ENCODE measurements at regions not wholly inside any gene's neighbourhood (a gene's known extent, or its start where the extent isn't known, plus 50 kb on each side); places are given as distances from the start of the nearest gene placed in this dataset.

DNA sequence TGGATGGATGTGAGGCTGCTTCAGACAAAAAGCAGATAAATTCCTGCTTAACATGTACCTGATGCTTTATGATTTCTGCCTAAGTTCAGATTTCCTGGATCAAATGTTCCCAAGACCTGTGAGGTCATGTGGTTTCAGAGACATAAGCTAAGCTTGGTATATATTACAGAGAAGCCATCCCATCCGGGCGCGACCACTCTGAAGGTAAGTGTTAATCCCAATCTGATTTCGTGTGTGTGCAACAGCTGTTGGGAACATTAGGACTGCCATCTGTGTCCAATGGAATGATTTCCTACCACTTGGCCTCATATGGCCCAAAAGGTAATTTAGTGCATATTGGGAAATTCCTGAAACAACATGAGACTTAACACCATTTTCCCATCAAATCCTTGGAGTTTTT, 199.1 kb downstream of the HS3ST3B1 start:
- H3K4me1 Mint-ChIP-seq, result no peaks in the 10 kb centered on the region
- no peaks in the 10 kb centered on the region for H3K36me3 ChIP-seq (ENCODE audit: control insufficient read depth in 2 of 2, extremely low read depth in 1 of 2, insufficient read depth in 1 of 2, low read length in 1 of 2)
- ATAC-seq (replicated peaks in 1 of 4), result no peak
- POLR2A ChIA-PET, result interaction anchor here in 1 of 2 donors (0.5 to 0.7 kb wide), 2 partner anchors 10 to 25 kb away, joined by 3 to 7 read pairs; no protein-coding TSS in a partner anchor
- peaks cover 0 to 2% of the 10 kb centered on the region in 2 experiments for H3K27me3 ChIP-seq (replicated peaks in 1 of 2; ENCODE audit: control insufficient read depth in 2 of 2, extremely low read depth in 1 of 2, insufficient read depth in 2 of 2, low read length in 1 of 2)
- H3K27ac Mint-ChIP-seq, result no peak overlapping the region
- no peak overlapping the region for H3K4me3 ChIP-seq (ENCODE audit: control insufficient read depth in 1 of 2, extremely low read depth in 1 of 2, low read length in 1 of 2)
- no CpG with 5 or more reads among the region's 4 CpGs for WGBS (ENCODE audit: insufficient coverage)
- no peak overlapping the region for H3K4me3 Mint-ChIP-seq
- CTCF ChIA-PET, result no interaction called here
- no peak for DNase-seq
- peaks cover 0 to 8% (median 5%) of the 10 kb centered on the region in 3 donors for H3K9me3 Mint-ChIP-seq
- H3K27me3 Mint-ChIP-seq, result peaks cover 0 to 10% of the 10 kb centered on the region in 2 donors
- no peaks in the 10 kb centered on the region for H3K36me3 Mint-ChIP-seq
- H3K27ac ChIP-seq (ENCODE audit: low read length), result no peak overlapping the region
- no peaks in the 10 kb centered on the region for H3K4me1 ChIP-seq (ENCODE audit: control insufficient read depth in 1 of 2, extremely low read depth in 1 of 2, insufficient read depth in 2 of 2, low read length in 2 of 2)
- H3K9me3 ChIP-seq, result no peaks in the 10 kb centered on the region

DNA sequence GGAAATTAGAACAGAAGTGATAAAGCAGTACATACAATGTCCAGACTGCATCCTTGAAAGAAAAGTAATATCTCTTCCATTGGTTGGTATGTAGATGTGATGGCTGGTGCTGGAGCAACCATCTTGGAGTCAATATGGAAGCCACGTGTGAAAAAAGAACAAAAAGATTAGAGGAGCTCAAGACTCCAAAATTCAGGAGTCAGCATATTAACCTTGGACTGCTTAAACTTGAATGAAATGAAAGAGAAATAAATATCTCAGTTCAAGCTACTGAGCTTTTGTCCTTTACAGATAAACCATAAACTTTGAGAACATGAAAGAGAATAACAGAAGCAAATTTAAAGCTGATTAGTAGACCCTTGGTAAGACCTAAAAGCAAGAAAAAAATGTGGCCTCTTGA, 197.9 kb downstream of the HS3ST3B1 start:
- Histone ChIP-seq H3K27ac (ENCODE audit: low read length) (no peak overlapping the region), H3K27me3 (replicated peaks in 1 of 2; ENCODE audit: control insufficient read depth in 2 of 2, extremely low read depth in 1 of 2, insufficient read depth in 2 of 2, low read length in 1 of 2) (peaks cover 0 to 4% of the 10 kb centered on the region in 2 experiments), H3K9me3 (no peaks in the 10 kb centered on the region), H3K36me3 (ENCODE audit: control insufficient read depth in 2 of 2, extremely low read depth in 1 of 2, insufficient read depth in 1 of 2, low read length in 1 of 2) (no peaks in the 10 kb centered on the region), H3K4me3 (ENCODE audit: control insufficient read depth in 1 of 2, extremely low read depth in 1 of 2, low read length in 1 of 2) (no peak overlapping the region), H3K4me1 (ENCODE audit: control insufficient read depth in 1 of 2, extremely low read depth in 1 of 2, insufficient read depth in 2 of 2, low read length in 2 of 2) (no peaks in the 10 kb centered on the region)
- Mint-ChIP-seq H3K27me3 (peaks cover 0 to 10% of the 10 kb centered on the region in 2 donors), H3K27ac (no peak overlapping the region), H3K9me3 (peaks cover 2 to 10% (median 3%) of the 10 kb centered on the region in 3 donors), H3K4me3 (no peak overlapping the region), H3K4me1 (no peaks in the 10 kb centered on the region), H3K36me3 (no peaks in the 10 kb centered on the region)
- WGBS (ENCODE audit: insufficient coverage), result 80% methylated on average over 1 of the region's 1 CpG
- DNase-seq (no peak), ATAC-seq (replicated peaks in 1 of 4) (no peak)
- CTCF ChIA-PET, result no interaction called here
- POLR2A ChIA-PET, result interaction anchor here in 1 of 2 donors (0.5 kb wide), 1 partner anchor 35 kb away, joined by 4 read pairs; no protein-coding TSS in a partner anchor

DNA sequence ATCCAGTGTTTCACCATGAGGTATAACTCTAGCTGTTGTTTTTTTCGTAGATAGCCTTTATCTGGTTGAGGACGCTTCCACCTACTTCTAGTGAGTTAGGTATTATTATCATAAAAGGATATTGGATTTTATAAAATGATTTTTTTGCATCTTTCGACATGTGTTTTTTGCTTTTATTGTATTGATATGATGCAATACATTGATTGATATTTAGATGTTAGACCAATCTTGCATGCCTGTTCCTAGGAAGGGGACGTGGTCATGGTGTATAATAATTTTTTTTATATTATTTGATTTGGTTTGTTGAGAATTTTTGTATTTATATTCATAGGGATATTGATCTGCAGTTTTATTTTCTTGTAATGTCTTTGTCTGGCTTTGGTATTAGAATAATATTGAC, 193.3 kb downstream of the HS3ST3B1 start:
- ChIA-PET CTCF (no interaction called here), POLR2A (no interaction called here)
- H3K27me3 Mint-ChIP-seq, result peaks cover 0 to 10% of the 10 kb centered on the region in 2 donors
- peaks cover 2 to 10% (median 3%) of the 10 kb centered on the region in 3 donors for H3K9me3 Mint-ChIP-seq
- H3K27ac Mint-ChIP-seq, result no peak overlapping the region
- Histone ChIP-seq H3K27ac (ENCODE audit: low read length) (no peak overlapping the region), H3K27me3 (replicated peaks in 1 of 2; ENCODE audit: control insufficient read depth in 2 of 2, extremely low read depth in 1 of 2, insufficient read depth in 2 of 2, low read length in 1 of 2) (peaks cover 0 to 4% of the 10 kb centered on the region in 2 experiments), H3K36me3 (ENCODE audit: control insufficient read depth in 2 of 2, extremely low read depth in 1 of 2, insufficient read depth in 1 of 2, low read length in 1 of 2) (no peaks in the 10 kb centered on the region), H3K4me3 (ENCODE audit: control insufficient read depth in 1 of 2, extremely low read depth in 1 of 2, low read length in 1 of 2) (no peak overlapping the region), H3K9me3 (no peaks in the 10 kb centered on the region), H3K4me1 (ENCODE audit: control insufficient read depth in 1 of 2, extremely low read depth in 1 of 2, insufficient read depth in 2 of 2, low read length in 2 of 2) (no peaks in the 10 kb centered on the region)
- no peak overlapping the region for H3K4me3 Mint-ChIP-seq
- WGBS (ENCODE audit: insufficient coverage), result 57% methylated on average over 1 of the region's 4 CpGs
- ATAC-seq (replicated peaks in 1 of 4) (no peak), DNase-seq (no peak)
- H3K36me3 Mint-ChIP-seq, result peaks cover 2% of the 10 kb centered on the region
- no peaks in the 10 kb centered on the region for H3K4me1 Mint-ChIP-seq

DNA sequence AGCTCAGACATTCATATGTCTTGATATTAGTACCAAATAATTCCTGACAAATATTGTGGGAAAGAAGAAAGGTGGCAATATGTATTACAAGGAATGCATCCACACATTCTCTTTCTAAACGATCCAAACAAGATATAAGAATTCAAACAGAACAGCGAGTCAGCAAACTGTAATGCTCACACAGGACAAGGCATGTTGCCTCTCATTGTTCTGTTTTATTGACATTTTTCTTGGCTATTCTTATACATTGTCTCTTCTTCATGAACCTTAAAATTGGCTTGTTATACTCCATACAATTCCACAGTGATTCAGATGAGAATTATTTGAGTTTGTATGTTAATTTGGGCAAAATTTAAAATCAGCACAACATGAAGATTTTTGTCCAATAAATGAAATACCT, 189.1 kb downstream of the HS3ST3B1 start:
- Histone ChIP-seq H3K27ac (ENCODE audit: low read length) (no peak overlapping the region), H3K4me1 (ENCODE audit: control insufficient read depth in 1 of 2, extremely low read depth in 1 of 2, insufficient read depth in 2 of 2, low read length in 2 of 2) (no peaks in the 10 kb centered on the region), H3K9me3 (no peaks in the 10 kb centered on the region), H3K36me3 (ENCODE audit: control insufficient read depth in 2 of 2, extremely low read depth in 1 of 2, insufficient read depth in 1 of 2, low read length in 1 of 2) (no peaks in the 10 kb centered on the region), H3K4me3 (ENCODE audit: control insufficient read depth in 1 of 2, extremely low read depth in 1 of 2, low read length in 1 of 2) (no peak overlapping the region), H3K27me3 (replicated peaks in 1 of 2; ENCODE audit: control insufficient read depth in 2 of 2, extremely low read depth in 1 of 2, insufficient read depth in 2 of 2, low read length in 1 of 2) (peaks cover 0 to 2% of the 10 kb centered on the region in 2 experiments)
- H3K4me1 Mint-ChIP-seq, result no peaks in the 10 kb centered on the region
- DNase-seq, result no peak
- no peak for ATAC-seq (replicated peaks in 1 of 4)
- no peaks in the 10 kb centered on the region for H3K27me3 Mint-ChIP-seq
- H3K27ac Mint-ChIP-seq, result peak overlapping the region; percentile 11 to 51
- ChIA-PET POLR2A (interaction anchor here in 1 of 2 donors (0.7 kb wide), 1 partner anchor 10 kb away, joined by 7 read pairs; no protein-coding TSS in a partner anchor), CTCF (no interaction called here)
- H3K36me3 Mint-ChIP-seq, result peaks cover 2% of the 10 kb centered on the region
- no CpG with 5 or more reads among the region's 2 CpGs for WGBS (ENCODE audit: insufficient coverage)
- peaks cover 0 to 5% (median 2%) of the 10 kb centered on the region in 3 donors for H3K9me3 Mint-ChIP-seq
- H3K4me3 Mint-ChIP-seq, result no peak overlapping the region

DNA sequence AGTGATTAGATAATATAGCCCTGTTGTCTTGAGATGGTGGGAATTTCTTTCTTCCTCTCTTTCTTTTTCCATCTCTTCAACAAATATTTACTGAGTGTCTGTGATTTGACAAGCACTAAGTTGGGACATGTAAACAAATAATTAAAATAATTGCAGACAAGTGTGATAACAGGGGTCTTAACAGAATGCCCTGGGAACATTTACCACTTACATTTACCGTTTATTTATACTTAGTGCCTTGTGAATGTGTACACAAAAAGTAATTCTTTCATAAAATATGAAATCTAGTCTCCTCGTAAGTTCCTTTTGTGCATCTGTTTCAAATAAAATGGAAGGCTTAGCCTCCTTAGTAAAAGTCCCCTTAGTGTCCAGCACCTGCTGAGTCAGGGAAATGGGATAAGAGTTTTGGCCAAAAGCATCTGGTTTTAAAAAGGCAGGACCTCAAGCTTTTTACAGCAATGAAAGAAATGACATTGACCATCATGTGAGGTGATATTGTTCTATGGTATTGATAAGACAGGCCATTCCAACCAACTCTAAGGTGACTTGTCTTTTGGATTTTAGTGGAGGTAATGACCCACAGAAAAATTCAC, 188.2 kb downstream of the HS3ST3B1 start:
- H3K27ac ChIP-seq (ENCODE audit: low read length), result no peak overlapping the region
- H3K9me3 ChIP-seq, result no peaks in the 10 kb centered on the region
- ATAC-seq (replicated peaks in 1 of 4) (no peak), DNase-seq (no peak)
- Mint-ChIP-seq H3K4me1 (no peaks in the 10 kb centered on the region), H3K4me3 (no peak overlapping the region), H3K9me3 (no peaks in the 10 kb centered on the region), H3K27ac (no peak overlapping the region), H3K27me3 (no peaks in the 10 kb centered on the region), H3K36me3 (peaks cover 2% of the 10 kb centered on the region)
- H3K4me3 ChIP-seq (ENCODE audit: control insufficient read depth in 1 of 2, extremely low read depth in 1 of 2, low read length in 1 of 2), result no peak overlapping the region
- no peaks in the 10 kb centered on the region for H3K27me3 ChIP-seq (replicated peaks in 1 of 2; ENCODE audit: control insufficient read depth in 2 of 2, extremely low read depth in 1 of 2, insufficient read depth in 2 of 2, low read length in 1 of 2)
- POLR2A ChIA-PET, result no interaction called here
- no peaks in the 10 kb centered on the region for H3K4me1 ChIP-seq (ENCODE audit: control insufficient read depth in 1 of 2, extremely low read depth in 1 of 2, insufficient read depth in 2 of 2, low read length in 2 of 2)
- no CpG with 5 or more reads among the region's 2 CpGs for WGBS (ENCODE audit: insufficient coverage)
- no peaks in the 10 kb centered on the region for H3K36me3 ChIP-seq (ENCODE audit: control insufficient read depth in 2 of 2, extremely low read depth in 1 of 2, insufficient read depth in 1 of 2, low read length in 1 of 2)
- CTCF ChIA-PET, result no interaction called here

DNA sequence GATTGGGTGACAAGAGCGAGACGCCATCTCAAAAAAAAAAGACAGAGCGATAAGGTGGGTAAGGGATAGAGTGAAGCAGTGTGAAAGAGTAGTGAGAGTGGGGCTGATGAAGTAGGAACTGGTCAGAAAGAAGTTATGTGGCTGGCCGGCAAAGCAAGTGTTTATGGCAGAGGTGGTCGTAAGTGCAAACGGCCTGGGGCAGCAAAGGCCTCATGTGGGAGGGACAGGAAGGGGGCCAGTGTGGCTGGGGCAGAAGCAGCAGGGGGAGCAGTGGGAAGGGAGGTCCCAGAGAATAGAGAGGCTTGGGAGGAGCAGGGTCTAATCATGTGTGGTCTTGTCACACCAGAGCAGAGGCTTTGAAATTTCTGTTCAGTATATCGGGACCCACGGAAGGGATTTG, 186.2 kb downstream of the HS3ST3B1 start:
- ATAC-seq (replicated peaks in 1 of 4), result no peak
- no peaks in the 10 kb centered on the region for H3K9me3 Mint-ChIP-seq
- ChIA-PET CTCF (no interaction called here), POLR2A (no interaction called here)
- no peak overlapping the region for H3K4me3 Mint-ChIP-seq
- Histone ChIP-seq H3K9me3 (no peaks in the 10 kb centered on the region), H3K4me1 (ENCODE audit: control insufficient read depth in 1 of 2, extremely low read depth in 1 of 2, insufficient read depth in 2 of 2, low read length in 2 of 2) (no peaks in the 10 kb centered on the region), H3K27me3 (replicated peaks in 1 of 2; ENCODE audit: control insufficient read depth in 2 of 2, extremely low read depth in 1 of 2, insufficient read depth in 2 of 2, low read length in 1 of 2) (no peaks in the 10 kb centered on the region), H3K36me3 (ENCODE audit: control insufficient read depth in 2 of 2, extremely low read depth in 1 of 2, insufficient read depth in 1 of 2, low read length in 1 of 2) (no peaks in the 10 kb centered on the region), H3K27ac (ENCODE audit: low read length) (no peak overlapping the region), H3K4me3 (ENCODE audit: control insufficient read depth in 1 of 2, extremely low read depth in 1 of 2, low read length in 1 of 2) (no peak overlapping the region)
- DNase-seq, result no peak
- no peaks in the 10 kb centered on the region for H3K36me3 Mint-ChIP-seq
- H3K4me1 Mint-ChIP-seq, result no peaks in the 10 kb centered on the region
- 96% methylated on average over 5 of the region's 8 CpGs for WGBS (ENCODE audit: insufficient coverage)
- H3K27me3 Mint-ChIP-seq, result no peaks in the 10 kb centered on the region
- H3K27ac Mint-ChIP-seq, result no peak overlapping the region

DNA sequence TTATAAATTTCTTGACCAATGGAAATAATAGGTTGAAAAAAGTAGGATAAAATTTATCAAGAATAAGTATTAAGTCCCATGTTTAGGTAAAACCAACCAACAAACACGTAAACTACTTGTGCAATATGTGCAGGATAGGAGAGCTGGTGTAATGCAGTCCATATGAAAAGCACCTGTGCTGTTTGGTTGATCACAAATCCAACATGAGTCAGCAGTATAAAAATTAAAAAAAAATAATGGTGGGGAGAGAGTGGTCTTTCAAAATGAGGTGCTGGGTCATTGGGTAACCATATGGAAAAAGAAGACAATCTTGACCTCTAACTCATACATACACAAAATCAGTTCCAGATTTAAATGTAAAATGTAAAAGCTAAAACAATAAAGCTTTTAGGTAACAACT, 181.8 kb downstream of the HS3ST3B1 start:
- H3K9me3 ChIP-seq, result no peaks in the 10 kb centered on the region
- H3K4me3 ChIP-seq (ENCODE audit: control insufficient read depth in 1 of 2, extremely low read depth in 1 of 2, low read length in 1 of 2), result no peak overlapping the region
- H3K4me1 ChIP-seq (ENCODE audit: control insufficient read depth in 1 of 2, extremely low read depth in 1 of 2, insufficient read depth in 2 of 2, low read length in 2 of 2), result no peaks in the 10 kb centered on the region
- no peak overlapping the region for H3K27ac Mint-ChIP-seq
- H3K27me3 Mint-ChIP-seq, result no peaks in the 10 kb centered on the region
- H3K36me3 ChIP-seq (ENCODE audit: control insufficient read depth in 2 of 2, extremely low read depth in 1 of 2, insufficient read depth in 1 of 2, low read length in 1 of 2), result no peaks in the 10 kb centered on the region
- ChIA-PET POLR2A (no interaction called here), CTCF (no interaction called here)
- no peaks in the 10 kb centered on the region for H3K4me1 Mint-ChIP-seq
- H3K36me3 Mint-ChIP-seq, result no peaks in the 10 kb centered on the region
- H3K9me3 Mint-ChIP-seq, result no peaks in the 10 kb centered on the region
- no peak overlapping the region for H3K27ac ChIP-seq (ENCODE audit: low read length)
- no peak overlapping the region for H3K4me3 Mint-ChIP-seq
- ATAC-seq (replicated peaks in 1 of 4), result no peak
- no CpG with 5 or more reads among the region's 1 CpG for WGBS (ENCODE audit: insufficient coverage)
- DNase-seq, result no peak
- H3K27me3 ChIP-seq (replicated peaks in 1 of 2; ENCODE audit: control insufficient read depth in 2 of 2, extremely low read depth in 1 of 2, insufficient read depth in 2 of 2, low read length in 1 of 2), result no peaks in the 10 kb centered on the region

Measured in T-cell (primary cell).